HL-60 (cell line): ENCODE measurements at regions not wholly inside any gene's neighbourhood (a gene's known extent, or its start where the extent isn't known, plus 50 kb on each side); places are given as distances from the start of the nearest gene placed in this dataset.

Source experiments
- DNase-seq, 2 experiments: peaks; one replicate each; pipeline ENCODE4 v3.0.0-alpha.2; 2010 to 2020; ENCODE audit warnings: low read depth in 1 of 2, low spot score in 1 of 2
- H3K27ac ChIP-seq: fragments of 250-450 bp; sonication (Bioruptor Pico); replicated peaks from 2 replicates; pipeline ENCODE4 v1.5.1; 2020; ENCODE audit warnings: mild to moderate bottlenecking, moderate library complexity
- H3K27me3 ChIP-seq: fragments of 250-450 bp; sonication (Bioruptor Pico); 2 replicates; pipeline ENCODE4 v1.5.1; 2021; ENCODE audit warnings: mild to moderate bottlenecking, moderate library complexity; ENCODE audit not compliant: insufficient read depth, poor library complexity, severe bottlenecking
- H3K4me3 ChIP-seq: replicated peaks from 2 replicates; pipeline ENCODE4 v1.5.1; 2011; ENCODE audit warnings: mild to moderate bottlenecking, control low read depth, low read length; ENCODE audit not compliant: insufficient read depth
- CTCF ChIP-seq: IDR thresholded peaks from one replicate; pipeline ENCODE4 v1.5.1; 2011; ENCODE audit warnings: low read length, control low read depth, inconsistent platforms; ENCODE audit not compliant: insufficient read depth
- GABPA ChIP-seq: IDR thresholded peaks from 2 replicates; pipeline ENCODE4 v1.6.1; 2012; ENCODE audit warnings: low read depth
- POLR2AphosphoS5 ChIP-seq: IDR thresholded peaks from 2 replicates; pipeline ENCODE4 v1.6.1; 2012; ENCODE audit warnings: low read depth
- SPI1 ChIP-seq: IDR thresholded peaks from 2 replicates; pipeline ENCODE4 v1.6.1; 2012; ENCODE audit warnings: low read depth, mild to moderate bottlenecking, borderline replicate concordance
- TF ChIP-seq, protein P1 (sequence below): IDR thresholded peaks from 2 replicates; pipeline ENCODE4 v1.6.1; 2012; ENCODE audit warnings: low read depth; ENCODE audit not compliant: insufficient replicate concordance

GRCh38 chr10:90417029-90417428 lies 440.8 kb downstream of the HTR7 start:
- Histone ChIP-seq H3K27ac (no peak overlapping the region), H3K27me3 (no peaks in the 10 kb centered on the region), H3K4me3 (no peak overlapping the region)
- peak in 1 of 2 experiments; percentile 43 for DNase-seq
- TF ChIP-seq SPI1 = no peak
- TF ChIP-seq CTCF = no peak
- no peak for TF ChIP-seq GABPA
- TF ChIP-seq POLR2AphosphoS5 = no peak
- TF ChIP-seq, protein P1, sequence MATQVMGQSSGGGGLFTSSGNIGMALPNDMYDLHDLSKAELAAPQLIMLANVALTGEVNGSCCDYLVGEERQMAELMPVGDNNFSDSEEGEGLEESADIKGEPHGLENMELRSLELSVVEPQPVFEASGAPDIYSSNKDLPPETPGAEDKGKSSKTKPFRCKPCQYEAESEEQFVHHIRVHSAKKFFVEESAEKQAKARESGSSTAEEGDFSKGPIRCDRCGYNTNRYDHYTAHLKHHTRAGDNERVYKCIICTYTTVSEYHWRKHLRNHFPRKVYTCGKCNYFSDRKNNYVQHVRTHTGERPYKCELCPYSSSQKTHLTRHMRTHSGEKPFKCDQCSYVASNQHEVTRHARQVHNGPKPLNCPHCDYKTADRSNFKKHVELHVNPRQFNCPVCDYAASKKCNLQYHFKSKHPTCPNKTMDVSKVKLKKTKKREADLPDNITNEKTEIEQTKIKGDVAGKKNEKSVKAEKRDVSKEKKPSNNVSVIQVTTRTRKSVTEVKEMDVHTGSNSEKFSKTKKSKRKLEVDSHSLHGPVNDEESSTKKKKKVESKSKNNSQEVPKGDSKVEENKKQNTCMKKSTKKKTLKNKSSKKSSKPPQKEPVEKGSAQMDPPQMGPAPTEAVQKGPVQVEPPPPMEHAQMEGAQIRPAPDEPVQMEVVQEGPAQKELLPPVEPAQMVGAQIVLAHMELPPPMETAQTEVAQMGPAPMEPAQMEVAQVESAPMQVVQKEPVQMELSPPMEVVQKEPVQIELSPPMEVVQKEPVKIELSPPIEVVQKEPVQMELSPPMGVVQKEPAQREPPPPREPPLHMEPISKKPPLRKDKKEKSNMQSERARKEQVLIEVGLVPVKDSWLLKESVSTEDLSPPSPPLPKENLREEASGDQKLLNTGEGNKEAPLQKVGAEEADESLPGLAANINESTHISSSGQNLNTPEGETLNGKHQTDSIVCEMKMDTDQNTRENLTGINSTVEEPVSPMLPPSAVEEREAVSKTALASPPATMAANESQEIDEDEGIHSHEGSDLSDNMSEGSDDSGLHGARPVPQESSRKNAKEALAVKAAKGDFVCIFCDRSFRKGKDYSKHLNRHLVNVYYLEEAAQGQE = no peak

- TF ChIP-seq, protein P1 = no peak
- TF ChIP-seq CTCF = no peak
- TF ChIP-seq POLR2AphosphoS5 = no peak
- no peak for TF ChIP-seq SPI1
- no peak for TF ChIP-seq GABPA
- H3K27ac ChIP-seq = no peak overlapping the region
- H3K4me3 ChIP-seq = no peak overlapping the region
- no peak for DNase-seq
- H3K27me3 ChIP-seq = no peaks in the 10 kb centered on the region
These were observed 440.2 kb downstream of the HTR7 start for GRCh38 chr10:90417476-90418210.

GRCh38 chr10:90418869-90419652 lies 438.8 kb downstream of the HTR7 start:
- no peak overlapping the region for H3K4me3 ChIP-seq
- no peaks in the 10 kb centered on the region for H3K27me3 ChIP-seq
- no peak for DNase-seq
- TF ChIP-seq CTCF = no peak
- TF ChIP-seq POLR2AphosphoS5 = no peak
- TF ChIP-seq GABPA = no peak
- no peak for TF ChIP-seq SPI1
- TF ChIP-seq, protein P1 = no peak
- H3K27ac ChIP-seq = no peak overlapping the region
